Muscle of leg (tissue), 3 donors: ENCODE measurements at regions not wholly inside any gene's neighbourhood (a gene's known extent, or its start where the extent isn't known, plus 50 kb on each side); places are given as distances from the start of the nearest gene placed in this dataset.
A peak's percentile ranks its signal among the peaks of the same experiment; 100 is the strongest.

Experiments
- DNase-seq: peaks from one replicate; pipeline ENCODE4 v3.0.0; 2013
- H3K27ac ChIP-seq: one replicate; pipeline ENCODE4 v1.5.1; 2013; ENCODE audit warnings: mild to moderate bottlenecking, low read length, control low read depth
- H3K27me3 ChIP-seq: one replicate; pipeline ENCODE4 v1.6.1; 2013; ENCODE audit warnings: low read length; ENCODE audit not compliant: control insufficient read depth, insufficient read depth
- H3K36me3 ChIP-seq: one replicate; pipeline ENCODE4 v1.6.1; 2013; ENCODE audit warnings: low read length; ENCODE audit not compliant: control insufficient read depth, insufficient read depth
- H3K4me1 ChIP-seq: one replicate; pipeline ENCODE4 v1.6.1; 2013; ENCODE audit warnings: low read length; ENCODE audit not compliant: control insufficient read depth, insufficient read depth
- H3K4me3 ChIP-seq: one replicate; pipeline ENCODE4 v1.5.1; 2013; ENCODE audit warnings: low read length, control low read depth
- H3K9me3 ChIP-seq: replicated peaks from 2 replicates; pipeline ENCODE4 v1.6.1; 2013; ENCODE audit warnings: low read depth, low read length; ENCODE audit not compliant: control insufficient read depth
- WGBS: methylation state at CpG from one replicate; pipeline ENCODE4 v1.1.5; 2013; ENCODE audit warnings: missing lambda C conversion rate; ENCODE audit not compliant: insufficient coverage; 5-methylcytosine and 5-hydroxymethylcytosine counted together

- H3K4me3 ChIP-seq: no peak overlapping the region
- no peak overlapping the region for H3K27ac ChIP-seq
- no peaks in the 10 kb centered on the region for H3K27me3 ChIP-seq
- H3K4me1 ChIP-seq: peaks cover 13% of the 10 kb centered on the region
- H3K9me3 ChIP-seq: no peaks in the 10 kb centered on the region
- WGBS: 57% methylated on average over 7 of the region's 9 CpGs
- H3K36me3 ChIP-seq: no peaks in the 10 kb centered on the region
- no peak for DNase-seq
Observed at GRCh38 chr5:167944121-167944852, 347.2 kb upstream of the WWC1 start.

GRCh38 chr5:167945542-167946384 lies 345.7 kb upstream of the WWC1 start:
- Histone ChIP-seq H3K4me3 (no peak overlapping the region), H3K4me1 (peaks cover 13% of the 10 kb centered on the region), H3K27me3 (no peaks in the 10 kb centered on the region), H3K9me3 (no peaks in the 10 kb centered on the region), H3K27ac (peak overlapping the region; percentile 54), H3K36me3 (no peaks in the 10 kb centered on the region)
- 58% methylated on average over 6 of the region's 14 CpGs for WGBS
- DNase-seq: peak; percentile 89

GRCh38 chr5:167947306-167947705 lies 344.1 kb upstream of the WWC1 start:
- no CpG with 5 or more reads among the region's 1 CpG for WGBS
- no peaks in the 10 kb centered on the region for H3K36me3 ChIP-seq
- H3K9me3 ChIP-seq: no peaks in the 10 kb centered on the region
- H3K27me3 ChIP-seq: no peaks in the 10 kb centered on the region
- H3K27ac ChIP-seq: no peak overlapping the region
- no peak overlapping the region for H3K4me3 ChIP-seq
- peaks cover 15% of the 10 kb centered on the region for H3K4me1 ChIP-seq
- peak; percentile 86 for DNase-seq

- DNase-seq: no peak
- Histone ChIP-seq H3K27me3 (no peaks in the 10 kb centered on the region), H3K36me3 (no peaks in the 10 kb centered on the region), H3K27ac (no peak overlapping the region), H3K4me3 (no peak overlapping the region), H3K4me1 (peaks cover 15% of the 10 kb centered on the region), H3K9me3 (no peaks in the 10 kb centered on the region)
- whole genome bisulfite sequencing: 86% methylated on average over 2 of the region's 3 CpGs
Observed at GRCh38 chr5:167948251-167948650, 343.2 kb upstream of the WWC1 start.

- Histone ChIP-seq H3K9me3 (no peaks in the 10 kb centered on the region), H3K4me1 (peaks cover 15% of the 10 kb centered on the region), H3K36me3 (no peaks in the 10 kb centered on the region), H3K4me3 (no peak overlapping the region), H3K27ac (no peak overlapping the region), H3K27me3 (no peaks in the 10 kb centered on the region)
- no peak for DNase-seq
- WGBS: no CpG with 5 or more reads among the region's 3 CpGs
Observed at GRCh38 chr5:167949435-167949834, 342.0 kb upstream of the WWC1 start.

GRCh38 chr5:167950126-167950721 lies 341.2 kb upstream of the WWC1 start:
- DNase-seq: peak; percentile 63
- no peaks in the 10 kb centered on the region for H3K36me3 ChIP-seq
- H3K27ac ChIP-seq: no peak overlapping the region
- H3K4me3 ChIP-seq: no peak overlapping the region
- peaks cover 15% of the 10 kb centered on the region for H3K4me1 ChIP-seq
- WGBS: 60% methylated on average over 3 of the region's 5 CpGs
- no peaks in the 10 kb centered on the region for H3K9me3 ChIP-seq
- H3K27me3 ChIP-seq: no peaks in the 10 kb centered on the region

GRCh38 chr5:167951116-167951515 lies 340.3 kb upstream of the WWC1 start:
- H3K9me3 ChIP-seq: no peaks in the 10 kb centered on the region
- H3K36me3 ChIP-seq: no peaks in the 10 kb centered on the region
- peak; percentile 33 for DNase-seq
- no peaks in the 10 kb centered on the region for H3K27me3 ChIP-seq
- WGBS: 20% methylated on average over 1 of the region's 4 CpGs
- H3K27ac ChIP-seq: no peak overlapping the region
- H3K4me1 ChIP-seq: peaks cover 10% of the 10 kb centered on the region
- no peak overlapping the region for H3K4me3 ChIP-seq

- Histone ChIP-seq H3K27me3 (no peaks in the 10 kb centered on the region), H3K9me3 (no peaks in the 10 kb centered on the region), H3K36me3 (no peaks in the 10 kb centered on the region), H3K27ac (no peak overlapping the region), H3K4me3 (no peak overlapping the region), H3K4me1 (peaks cover 3% of the 10 kb centered on the region)
- no peak for DNase-seq
- whole genome bisulfite sequencing: 67% methylated on average over 15 of the region's 19 CpGs
Observed at GRCh38 chr5:167952278-167952995, 339.0 kb upstream of the WWC1 start.

GRCh38 chr5:167953151-167953798 lies 338.2 kb upstream of the WWC1 start:
- WGBS: no CpG with 5 or more reads among the region's 4 CpGs
- H3K4me1 ChIP-seq: peaks cover 2% of the 10 kb centered on the region
- H3K36me3 ChIP-seq: no peaks in the 10 kb centered on the region
- no peak overlapping the region for H3K27ac ChIP-seq
- no peak overlapping the region for H3K4me3 ChIP-seq
- peak; percentile 54 for DNase-seq
- no peaks in the 10 kb centered on the region for H3K27me3 ChIP-seq
- no peaks in the 10 kb centered on the region for H3K9me3 ChIP-seq
